ENCODE measurements at regions not wholly inside any gene's neighbourhood (a gene's known extent, or its start where the extent isn't known, plus 50 kb on each side); places are given as distances from the start of the nearest gene placed in this dataset.

DNA sequence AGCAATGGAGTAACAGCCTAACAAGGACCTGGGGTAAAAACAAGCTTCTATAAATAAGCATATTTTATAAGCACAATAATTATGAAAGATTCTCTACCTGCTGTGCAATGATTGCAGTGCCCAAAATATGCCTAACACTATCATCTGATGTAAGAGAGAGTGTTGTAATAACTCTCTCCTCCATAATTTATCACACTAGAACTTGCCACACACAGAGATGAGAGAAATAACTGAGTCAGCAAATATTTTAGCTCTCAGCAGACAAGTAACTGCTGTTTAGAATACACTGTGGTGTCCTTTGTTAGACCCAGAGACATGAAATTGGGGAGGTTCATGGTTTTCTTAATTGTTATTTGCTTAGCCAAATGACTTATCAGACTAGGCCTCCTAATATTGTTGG lies 105.3 kb upstream of the ACP3 start:
- TF ChIP-seq, protein P1, sequence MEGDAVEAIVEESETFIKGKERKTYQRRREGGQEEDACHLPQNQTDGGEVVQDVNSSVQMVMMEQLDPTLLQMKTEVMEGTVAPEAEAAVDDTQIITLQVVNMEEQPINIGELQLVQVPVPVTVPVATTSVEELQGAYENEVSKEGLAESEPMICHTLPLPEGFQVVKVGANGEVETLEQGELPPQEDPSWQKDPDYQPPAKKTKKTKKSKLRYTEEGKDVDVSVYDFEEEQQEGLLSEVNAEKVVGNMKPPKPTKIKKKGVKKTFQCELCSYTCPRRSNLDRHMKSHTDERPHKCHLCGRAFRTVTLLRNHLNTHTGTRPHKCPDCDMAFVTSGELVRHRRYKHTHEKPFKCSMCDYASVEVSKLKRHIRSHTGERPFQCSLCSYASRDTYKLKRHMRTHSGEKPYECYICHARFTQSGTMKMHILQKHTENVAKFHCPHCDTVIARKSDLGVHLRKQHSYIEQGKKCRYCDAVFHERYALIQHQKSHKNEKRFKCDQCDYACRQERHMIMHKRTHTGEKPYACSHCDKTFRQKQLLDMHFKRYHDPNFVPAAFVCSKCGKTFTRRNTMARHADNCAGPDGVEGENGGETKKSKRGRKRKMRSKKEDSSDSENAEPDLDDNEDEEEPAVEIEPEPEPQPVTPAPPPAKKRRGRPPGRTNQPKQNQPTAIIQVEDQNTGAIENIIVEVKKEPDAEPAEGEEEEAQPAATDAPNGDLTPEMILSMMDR (IDR thresholded peaks at IDR 0.05): no peak
- no peak for TF ChIP-seq POLR2AphosphoS5 (IDR thresholded peaks at IDR 0.05; ENCODE audit: low read depth, low read length)
- TF ChIP-seq, protein P2, sequence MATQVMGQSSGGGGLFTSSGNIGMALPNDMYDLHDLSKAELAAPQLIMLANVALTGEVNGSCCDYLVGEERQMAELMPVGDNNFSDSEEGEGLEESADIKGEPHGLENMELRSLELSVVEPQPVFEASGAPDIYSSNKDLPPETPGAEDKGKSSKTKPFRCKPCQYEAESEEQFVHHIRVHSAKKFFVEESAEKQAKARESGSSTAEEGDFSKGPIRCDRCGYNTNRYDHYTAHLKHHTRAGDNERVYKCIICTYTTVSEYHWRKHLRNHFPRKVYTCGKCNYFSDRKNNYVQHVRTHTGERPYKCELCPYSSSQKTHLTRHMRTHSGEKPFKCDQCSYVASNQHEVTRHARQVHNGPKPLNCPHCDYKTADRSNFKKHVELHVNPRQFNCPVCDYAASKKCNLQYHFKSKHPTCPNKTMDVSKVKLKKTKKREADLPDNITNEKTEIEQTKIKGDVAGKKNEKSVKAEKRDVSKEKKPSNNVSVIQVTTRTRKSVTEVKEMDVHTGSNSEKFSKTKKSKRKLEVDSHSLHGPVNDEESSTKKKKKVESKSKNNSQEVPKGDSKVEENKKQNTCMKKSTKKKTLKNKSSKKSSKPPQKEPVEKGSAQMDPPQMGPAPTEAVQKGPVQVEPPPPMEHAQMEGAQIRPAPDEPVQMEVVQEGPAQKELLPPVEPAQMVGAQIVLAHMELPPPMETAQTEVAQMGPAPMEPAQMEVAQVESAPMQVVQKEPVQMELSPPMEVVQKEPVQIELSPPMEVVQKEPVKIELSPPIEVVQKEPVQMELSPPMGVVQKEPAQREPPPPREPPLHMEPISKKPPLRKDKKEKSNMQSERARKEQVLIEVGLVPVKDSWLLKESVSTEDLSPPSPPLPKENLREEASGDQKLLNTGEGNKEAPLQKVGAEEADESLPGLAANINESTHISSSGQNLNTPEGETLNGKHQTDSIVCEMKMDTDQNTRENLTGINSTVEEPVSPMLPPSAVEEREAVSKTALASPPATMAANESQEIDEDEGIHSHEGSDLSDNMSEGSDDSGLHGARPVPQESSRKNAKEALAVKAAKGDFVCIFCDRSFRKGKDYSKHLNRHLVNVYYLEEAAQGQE (IDR thresholded peaks at IDR 0.05; ENCODE audit: insufficient read depth in 1 of 2, low read depth in 2 of 2, low read length in 1 of 2): no peak
- TF ChIP-seq SIN3A (IDR thresholded peaks at IDR 0.05; ENCODE audit: borderline replicate concordance, insufficient read depth, low read depth, low read length): no peak
- TF ChIP-seq TCF7L2 (IDR thresholded peaks at IDR 0.05; ENCODE audit: low read depth, low read length): no peak

All from Panc1 (cell line).